GM18861 (cell line): ENCODE measurements at regions not wholly inside any gene's neighbourhood (a gene's known extent, or its start where the extent isn't known, plus 50 kb on each side); places are given as distances from the start of the nearest gene placed in this dataset.

Experiments used
- ATAC-seq: cut with Tn5 transposase; IDR thresholded peaks from one replicate; pipeline ENCODE4 v1.9.1; 2021; ENCODE audit not compliant: unreplicated experiment

- ATAC-seq, result no peak
Observed at GRCh38 chr5:38101897-38102296, 156.5 kb upstream of the EGFLAM start.

- ATAC-seq, result no peak
Observed at GRCh38 chr5:38099205-38100168, 158.9 kb upstream of the EGFLAM start.

- ATAC-seq, result no peak
Observed at GRCh38 chr5:38094889-38095288, 163.5 kb upstream of the EGFLAM start.

DNA sequence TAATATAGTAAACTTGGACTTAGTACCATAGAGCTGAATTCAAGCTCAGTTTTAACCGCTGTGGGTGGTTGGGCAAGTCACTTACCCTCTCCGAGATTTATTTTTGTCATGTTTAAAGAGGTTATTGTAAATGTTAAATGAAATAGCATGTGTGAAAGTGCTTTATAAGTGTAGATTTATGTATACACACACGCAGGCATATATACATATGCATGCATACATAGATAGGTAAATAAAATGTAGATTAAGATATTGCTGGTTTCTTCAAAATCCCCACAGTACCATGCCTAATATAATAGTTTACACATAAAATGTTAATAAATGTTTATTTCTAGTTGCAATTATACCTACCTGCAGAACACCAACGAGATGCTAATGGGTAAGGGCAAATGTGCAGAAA is 164.5 kb upstream of the EGFLAM start:
- no peak for ATAC-seq

DNA sequence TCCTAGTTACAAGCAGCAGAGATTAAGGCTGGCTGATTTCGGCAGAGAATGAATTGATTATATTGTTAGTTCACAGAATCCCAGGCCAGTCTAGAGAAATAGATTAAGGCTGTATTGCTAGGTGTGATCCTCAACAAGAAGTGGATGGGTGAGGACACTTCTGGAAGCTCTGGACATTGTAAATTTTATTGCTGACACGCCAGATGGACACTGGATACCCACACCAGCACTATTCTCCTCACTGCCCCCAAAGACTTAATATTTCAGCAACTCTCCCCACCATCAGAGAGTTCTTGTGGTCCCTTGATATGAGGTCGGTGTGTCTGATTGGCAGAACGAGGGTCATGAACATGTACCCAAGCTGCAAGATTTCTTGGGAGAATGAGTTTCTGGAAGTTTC is 171.6 kb upstream of the EGFLAM start:
- no peak for ATAC-seq

DNA sequence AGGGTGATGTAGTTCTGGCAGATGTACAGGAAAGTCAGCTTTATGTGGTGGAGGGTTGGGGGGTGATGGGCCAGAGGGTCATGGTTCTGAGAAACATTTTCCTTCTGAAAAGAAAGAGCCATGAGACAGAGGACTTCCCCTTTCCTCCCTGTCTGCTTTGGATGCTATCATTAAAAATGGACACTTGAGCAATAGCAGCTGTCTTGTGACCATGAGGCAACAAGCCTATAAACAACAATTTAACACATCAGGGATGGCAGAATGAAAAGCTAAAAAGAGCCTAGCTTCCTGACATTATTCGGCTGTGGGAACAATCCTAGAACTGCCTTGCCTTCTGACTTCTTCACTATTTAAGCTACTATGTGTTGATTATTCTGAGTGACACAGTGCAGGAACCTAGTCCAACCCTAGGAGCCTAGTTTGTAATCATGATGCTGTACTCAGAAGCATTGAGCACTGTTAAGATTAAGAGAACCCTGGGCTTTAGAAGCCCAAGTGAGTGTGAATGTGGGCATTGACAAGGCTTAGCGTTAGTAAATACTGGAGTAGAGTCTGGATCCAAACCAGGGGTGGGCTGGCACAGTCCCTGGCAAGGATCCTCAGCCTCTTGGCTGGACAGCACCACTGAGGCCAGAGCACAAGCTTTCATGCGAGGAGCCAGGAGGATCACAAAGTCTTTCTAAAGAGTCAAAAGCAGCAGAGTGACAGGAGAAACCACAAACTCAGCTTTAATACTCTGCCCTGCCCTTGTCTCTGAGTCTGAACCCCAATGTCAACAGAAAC is 178.5 kb upstream of the EGFLAM start:
- ATAC-seq, result no peak

- ATAC-seq, result no peak
Observed at GRCh38 chr5:38078161-38078560, 180.2 kb upstream of the EGFLAM start.

DNA sequence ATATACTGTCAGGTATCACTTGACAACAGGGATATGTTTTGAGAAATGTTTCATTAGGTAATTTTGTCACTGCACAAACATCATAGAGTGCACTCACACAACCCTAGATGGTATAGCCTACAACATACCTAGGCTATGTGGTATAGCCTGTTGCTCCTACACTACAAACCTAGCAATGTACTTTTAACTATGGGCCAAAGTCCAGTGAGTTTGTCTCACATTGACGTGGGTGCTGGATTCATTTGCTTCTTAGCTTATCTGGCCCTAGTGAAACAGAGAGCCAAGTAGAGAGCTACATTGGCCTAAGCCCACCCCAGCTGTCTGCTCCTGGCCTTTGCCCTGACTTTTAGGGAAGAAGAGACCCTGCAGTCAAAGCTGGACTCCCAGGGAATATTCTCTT is 180.7 kb upstream of the EGFLAM start:
- no peak for ATAC-seq

DNA sequence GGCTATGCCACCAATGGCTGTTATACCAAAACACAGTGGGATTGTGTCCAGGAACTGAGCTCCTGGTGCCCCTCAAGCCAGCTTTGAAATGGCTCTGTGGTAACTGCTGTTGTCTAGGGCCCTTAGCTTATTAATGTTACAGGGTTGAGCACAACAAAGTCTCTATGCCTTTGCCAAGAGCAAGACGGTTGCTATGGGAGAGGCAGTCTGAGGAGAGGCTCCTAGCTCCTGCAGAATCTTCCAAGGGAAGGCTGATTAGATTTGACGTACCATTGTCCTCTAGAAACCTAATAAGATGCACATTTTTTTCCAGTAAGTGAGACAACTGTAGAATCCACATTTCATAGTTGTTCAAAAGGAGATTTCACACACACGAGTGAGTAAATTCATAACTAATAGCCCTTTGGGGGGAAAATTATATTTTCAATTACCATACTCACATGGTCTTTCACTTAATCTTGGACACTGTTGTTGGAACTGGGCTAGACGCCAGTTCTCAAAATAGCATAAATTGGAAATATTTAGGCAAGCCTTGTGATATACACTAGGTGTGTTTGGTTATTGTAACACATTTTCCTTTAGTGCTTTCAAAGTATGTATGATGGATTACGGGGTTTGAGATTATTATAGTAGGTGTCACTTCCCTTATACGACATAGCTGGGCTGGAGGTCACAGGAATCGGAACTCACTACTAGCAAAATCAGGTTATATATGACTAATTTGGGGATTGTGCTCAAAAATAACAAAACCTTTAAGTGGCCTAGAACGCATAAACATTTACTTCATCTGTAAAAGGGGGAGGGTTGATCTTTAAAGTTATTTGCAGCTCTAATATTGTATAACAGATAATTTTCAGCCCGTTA is 186.3 kb upstream of the EGFLAM start:
- no peak for ATAC-seq

GRCh38 chr5:38070304-38070950 is 187.9 kb upstream of the EGFLAM start:
- ATAC-seq, result no peak

DNA sequence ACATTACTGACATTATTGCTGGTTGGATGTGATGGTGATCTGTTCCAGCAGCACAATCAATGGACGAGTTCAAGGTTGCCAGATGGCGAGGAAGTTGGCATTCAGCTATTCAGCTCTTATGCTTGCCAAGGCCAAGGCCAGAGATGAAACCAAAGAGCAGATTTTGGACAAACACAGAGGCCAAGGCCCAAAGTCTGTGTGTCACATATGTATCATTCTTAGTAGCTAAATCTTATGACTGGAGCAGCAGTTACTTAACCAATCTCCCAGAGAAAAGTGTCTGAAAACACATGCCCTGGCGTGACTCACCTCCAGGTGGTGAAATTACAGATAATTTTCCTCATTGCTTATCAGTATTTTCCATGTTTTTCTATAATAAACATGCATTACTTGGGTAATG is 189.0 kb upstream of the EGFLAM start:
- ATAC-seq, result no peak

- no peak for ATAC-seq
Observed at GRCh38 chr5:38060354-38060753, 198.0 kb upstream of the EGFLAM start.

DNA sequence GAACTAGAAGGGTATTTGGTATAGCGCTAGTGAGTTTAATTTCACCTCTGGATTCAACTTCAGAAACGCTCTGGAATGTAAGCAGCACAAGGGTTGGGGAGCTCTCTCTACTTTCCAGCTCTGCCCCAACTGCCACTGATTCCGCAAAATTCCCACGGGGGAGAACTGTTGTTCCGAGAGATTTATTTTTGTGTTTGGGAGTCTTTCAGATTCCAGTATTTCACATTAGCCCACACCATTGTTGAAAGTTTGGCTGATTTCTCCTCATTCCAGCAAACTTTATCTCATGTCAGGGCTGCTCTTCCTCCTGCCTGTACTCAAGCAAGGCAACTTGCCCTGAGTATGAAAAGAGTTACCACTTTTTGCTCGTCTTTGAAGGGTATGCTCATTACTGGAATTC is 198.5 kb upstream of the EGFLAM start:
- ATAC-seq, result no peak

DNA sequence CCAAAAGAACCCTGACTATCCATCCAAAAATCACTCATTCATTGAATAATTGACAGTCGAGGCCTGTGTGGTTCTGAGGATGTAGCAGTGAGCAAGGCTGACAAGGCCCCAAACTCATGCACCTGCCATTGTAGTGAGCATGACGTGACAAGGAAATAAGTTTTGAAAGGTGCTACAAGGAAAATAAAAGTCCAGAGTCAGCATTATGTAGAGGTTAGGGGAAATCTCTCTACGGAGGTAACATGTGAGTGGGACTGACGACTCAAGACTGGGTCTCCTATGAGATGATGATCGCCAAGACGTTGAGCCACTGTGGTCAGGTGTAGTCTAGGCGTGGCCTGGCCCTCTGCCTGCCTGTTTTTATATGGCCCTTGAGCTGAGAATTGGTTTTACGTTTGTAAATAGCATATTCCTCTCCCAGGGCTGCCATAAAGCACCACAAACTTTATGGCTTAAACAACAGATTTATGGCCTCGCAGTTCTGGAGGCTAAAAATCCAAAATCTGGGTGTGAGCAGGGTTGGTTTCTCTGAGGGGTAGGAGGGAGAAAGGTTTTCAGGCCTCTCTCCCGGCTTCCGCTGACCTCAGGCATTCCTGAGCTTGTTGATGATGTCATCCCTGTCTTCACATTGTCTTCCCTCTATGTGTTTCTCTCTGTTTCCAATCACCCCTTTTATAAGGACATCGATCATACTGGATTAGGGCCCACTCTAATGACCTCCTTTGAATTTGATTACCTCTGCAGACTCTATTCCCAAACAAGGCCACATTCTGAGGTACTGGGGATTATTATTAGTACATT is 206.4 kb upstream of the EGFLAM start:
- no peak for ATAC-seq

DNA sequence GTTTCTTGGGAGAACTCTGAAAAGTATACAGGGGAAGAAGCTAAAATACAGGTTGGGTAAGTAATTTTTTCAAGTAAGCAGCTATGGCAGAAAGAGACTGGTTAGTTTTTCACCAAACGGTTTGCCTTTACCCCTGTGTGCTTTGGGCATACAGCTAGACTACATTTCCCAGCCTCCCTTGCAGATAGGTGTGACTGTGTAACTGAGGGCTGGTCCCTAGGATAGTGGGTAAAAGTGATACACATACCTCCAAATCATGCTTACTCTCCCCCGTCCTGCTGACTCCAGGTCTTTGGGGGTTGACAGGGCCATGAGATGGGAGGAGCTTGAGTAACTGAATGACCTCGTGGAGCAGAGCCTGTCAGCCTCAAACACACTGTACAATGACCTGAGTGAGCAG is 208.6 kb upstream of the GDNF start:
- ATAC-seq, result no peak

GRCh38 chr5:38046103-38046502 is 206.3 kb upstream of the GDNF start:
- no peak for ATAC-seq

GRCh38 chr5:38045446-38045845 is 205.6 kb upstream of the GDNF start:
- ATAC-seq, result no peak

GRCh38 chr5:38039826-38040225 is 200.0 kb upstream of the GDNF start:
- no peak for ATAC-seq

DNA sequence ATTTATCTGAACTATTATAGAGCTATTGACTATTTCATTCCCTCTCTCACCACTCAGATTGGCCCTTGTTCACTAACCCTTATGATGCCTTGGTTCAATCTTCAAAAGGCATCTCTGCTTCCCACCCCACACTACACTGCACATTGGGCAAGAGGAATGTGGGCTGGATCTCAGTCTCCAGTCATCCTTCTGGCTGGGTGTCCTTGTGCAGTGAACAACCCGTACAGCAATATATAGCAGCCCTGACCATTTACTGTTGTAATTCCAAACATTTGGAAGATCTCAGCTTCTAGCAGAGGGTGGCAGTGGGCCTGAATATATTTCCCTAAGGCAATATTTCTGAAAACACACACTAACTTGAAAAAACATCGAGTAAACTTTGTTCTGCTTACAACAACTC is 199.2 kb upstream of the GDNF start:
- no peak for ATAC-seq

DNA sequence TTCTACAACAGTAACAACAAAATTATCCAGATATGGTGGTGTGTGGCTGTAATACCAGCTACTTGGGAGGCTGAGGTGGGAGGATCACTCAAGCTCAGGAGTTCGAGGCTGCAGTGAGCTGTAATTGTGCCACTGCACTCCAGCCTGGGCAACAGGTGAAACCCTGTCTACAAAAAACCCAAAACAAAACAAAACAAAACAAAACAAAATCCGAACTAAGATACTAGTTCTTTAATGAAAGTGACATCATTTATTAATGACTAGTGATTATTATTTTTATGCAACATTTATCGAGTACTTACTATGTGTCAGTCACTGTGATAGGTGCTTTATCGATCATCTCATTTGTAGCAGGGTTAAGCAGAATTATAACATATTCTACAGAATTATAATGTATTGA is 196.9 kb upstream of the GDNF start:
- ATAC-seq, result no peak
